ENCODE measurements at regions not wholly inside any gene's neighbourhood (a gene's known extent, or its start where the extent isn't known, plus 50 kb on each side); places are given as distances from the start of the nearest gene placed in this dataset.

GRCh38 chr10:111150691-111151090 is 73.9 kb downstream of the ADRA2A start:
- H3K4me3 ChIP-seq = no peak overlapping the region
- H3K36me3 ChIP-seq (ENCODE audit: insufficient read depth in 1 of 2, low read depth in 1 of 2) = no peaks in the 10 kb centered on the region
- no peaks in the 10 kb centered on the region for H3K9me3 ChIP-seq
- no peak for TF ChIP-seq CTCF (IDR thresholded peaks at IDR 0.05)
- DNase-seq = no peak
- no peak overlapping the region for H3K27ac ChIP-seq
- ATAC-seq = no peak
- no peaks in the 10 kb centered on the region for H3K27me3 ChIP-seq (ENCODE audit: insufficient read depth in 3 of 3, low read length in 2 of 3)
- no peaks in the 10 kb centered on the region for H3K4me1 ChIP-seq
- intact Hi-C loops (cut with DNase I) = no loop called here
- WGBS, 3 donors = 88 to 95% (median 92%) methylated on average over 7 of the region's 7 CpGs

- WGBS, 3 donors = 83 to 85% (median 83%) methylated on average over 14 of the region's 14 CpGs
- DNase-seq (no peak), ATAC-seq (no peak)
- no peak overlapping the region for H3K4me3 ChIP-seq
- no peak for TF ChIP-seq CTCF (IDR thresholded peaks at IDR 0.05)
- H3K4me1 ChIP-seq = no peaks in the 10 kb centered on the region
- no peaks in the 10 kb centered on the region for H3K36me3 ChIP-seq (ENCODE audit: insufficient read depth in 1 of 2, low read depth in 1 of 2)
- no peak overlapping the region for H3K27ac ChIP-seq
- H3K27me3 ChIP-seq (ENCODE audit: insufficient read depth in 3 of 3, low read length in 2 of 3) = peaks cover 0 to 4% (median 0%) of the 10 kb centered on the region in 3 donors
- H3K9me3 ChIP-seq = no peaks in the 10 kb centered on the region
- intact Hi-C loops (cut with DNase I) = no loop called here
These were observed 74.9 kb downstream of the ADRA2A start for GRCh38 chr10:111151595-111152307.

- Histone ChIP-seq H3K4me1 (no peaks in the 10 kb centered on the region), H3K9me3 (no peaks in the 10 kb centered on the region), H3K4me3 (no peak overlapping the region), H3K27me3 (ENCODE audit: insufficient read depth in 3 of 3, low read length in 2 of 3) (peaks cover 0 to 10% (median 0%) of the 10 kb centered on the region in 3 donors), H3K27ac (no peak overlapping the region), H3K36me3 (ENCODE audit: insufficient read depth in 1 of 2, low read depth in 1 of 2) (no peaks in the 10 kb centered on the region)
- ATAC-seq = no peak
- intact Hi-C loops (cut with DNase I) = no loop called here
- TF ChIP-seq CTCF (IDR thresholded peaks at IDR 0.05) = no peak
- DNase-seq = no peak
- WGBS, 3 donors = 88 to 94% (median 93%) methylated on average over 2 of the region's 2 CpGs
These were observed 79.9 kb downstream of the ADRA2A start for GRCh38 chr10:111156754-111157153.

GRCh38 chr10:111158595-111158994 is 81.8 kb downstream of the ADRA2A start:
- ATAC-seq = no peak
- 70 to 91% (median 81%) methylated on average over 3 of the region's 3 CpGs for WGBS, 3 donors
- no peak overlapping the region for H3K4me3 ChIP-seq
- no peak for DNase-seq
- no peak overlapping the region for H3K27ac ChIP-seq
- H3K4me1 ChIP-seq = no peaks in the 10 kb centered on the region
- intact Hi-C loops (cut with DNase I) = no loop called here
- H3K9me3 ChIP-seq = no peaks in the 10 kb centered on the region
- H3K36me3 ChIP-seq (ENCODE audit: insufficient read depth in 1 of 2, low read depth in 1 of 2) = no peaks in the 10 kb centered on the region
- peaks cover 0 to 10% (median 0%) of the 10 kb centered on the region in 3 donors for H3K27me3 ChIP-seq (ENCODE audit: insufficient read depth in 3 of 3, low read length in 2 of 3)
- no peak for TF ChIP-seq CTCF (IDR thresholded peaks at IDR 0.05)
